GM21447 (cell line): ENCODE measurements at regions not wholly inside any gene's neighbourhood (a gene's known extent, or its start where the extent isn't known, plus 50 kb on each side); places are given as distances from the start of the nearest gene placed in this dataset.
"Not testable (repeated sequence)": the region's sequence is repeated elsewhere in the genome, so short reads cannot be mapped to it uniquely, and the experiment has no call there.

Experiments used
- ATAC-seq: cut with Tn5 transposase; IDR thresholded peaks from one replicate; pipeline ENCODE4 v1.9.1; 2021; ENCODE audit not compliant: unreplicated experiment

DNA sequence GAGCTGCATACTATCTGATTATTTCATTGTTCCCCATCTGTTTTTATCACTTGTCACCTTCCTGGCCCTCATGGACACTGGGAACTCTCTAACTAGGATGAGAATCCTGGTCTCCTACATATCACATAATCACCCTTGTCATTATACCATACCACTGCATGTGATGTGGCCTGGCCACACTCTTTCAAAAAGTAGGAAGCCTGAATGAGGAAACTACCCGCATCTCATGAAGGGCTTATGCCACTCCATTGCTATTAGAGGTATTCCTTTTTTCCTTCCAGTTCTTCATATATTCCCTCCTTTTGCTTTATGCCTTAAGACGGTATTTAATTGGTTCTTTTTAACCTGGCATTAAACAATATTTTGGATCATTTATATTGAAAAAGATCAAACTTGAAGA is 1341.4 kb upstream of the NUDT12 start:
- ATAC-seq: no peak

DNA sequence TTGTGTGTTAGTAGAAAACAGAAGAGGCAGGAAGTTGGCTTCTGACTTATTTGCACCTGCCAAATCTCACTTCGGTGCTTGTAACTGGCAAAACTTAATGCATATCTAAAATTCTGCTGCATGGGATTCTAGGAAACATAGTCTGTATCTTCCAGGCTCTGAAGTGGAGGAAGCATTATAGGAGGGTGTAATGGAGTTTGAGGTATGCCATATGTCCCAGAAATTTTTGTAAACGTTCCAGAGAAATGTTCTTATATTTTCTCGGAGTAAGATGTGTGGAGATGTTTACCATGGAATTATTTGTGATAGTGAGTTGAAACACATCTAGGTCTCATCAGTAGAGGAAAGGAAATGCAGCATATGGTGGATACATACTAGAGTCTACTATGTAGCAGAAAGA is 1329.0 kb upstream of the NUDT12 start:
- no peak for ATAC-seq

GRCh38 chr5:104890767-104891166 is 1328.2 kb upstream of the NUDT12 start:
- no peak for ATAC-seq

GRCh38 chr5:104859437-104859836 is 1296.8 kb upstream of the NUDT12 start:
- no peak for ATAC-seq

DNA sequence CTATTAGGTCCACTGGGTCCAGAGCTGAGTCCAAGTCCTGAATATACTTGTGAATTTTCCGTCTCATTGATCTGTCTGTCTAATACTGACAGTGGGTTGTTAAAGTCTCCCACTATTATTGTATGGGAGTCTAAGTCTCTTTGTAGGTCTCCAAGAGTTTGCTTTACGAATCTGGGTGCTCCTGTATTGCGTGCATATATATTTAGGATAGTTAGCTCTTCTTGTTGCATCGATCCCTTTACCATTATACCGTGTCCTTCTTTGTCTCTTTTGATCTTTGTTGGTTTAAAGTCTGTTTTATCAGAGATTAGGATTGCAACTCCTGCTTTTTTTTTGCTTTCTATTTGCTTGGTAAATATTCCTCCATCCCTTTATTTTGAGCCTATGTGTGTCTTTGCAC is 1289.5 kb upstream of the NUDT12 start:
- ATAC-seq: not testable (repeated sequence)

DNA sequence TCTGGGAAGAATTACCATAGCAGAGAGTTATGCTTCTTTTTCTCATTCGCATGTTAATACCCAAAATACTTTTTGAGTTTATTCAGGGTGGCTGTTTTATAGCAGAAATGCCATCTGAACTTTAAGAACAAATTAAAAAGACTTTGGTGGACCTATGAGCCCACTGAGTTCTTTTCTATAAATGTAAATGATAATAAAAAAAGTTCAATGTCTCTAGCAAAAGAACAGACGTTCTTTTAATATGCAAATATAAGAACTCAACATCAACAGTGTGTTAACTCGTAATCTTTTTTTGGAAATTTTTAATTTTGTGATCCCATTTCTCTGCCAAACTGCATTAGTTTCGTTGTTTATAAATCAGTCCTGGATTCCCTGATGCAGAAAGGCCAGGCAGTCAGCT is 1283.0 kb upstream of the NUDT12 start:
- no peak for ATAC-seq

GRCh38 chr5:104843822-104844221 is 1281.2 kb upstream of the NUDT12 start:
- ATAC-seq: no peak

DNA sequence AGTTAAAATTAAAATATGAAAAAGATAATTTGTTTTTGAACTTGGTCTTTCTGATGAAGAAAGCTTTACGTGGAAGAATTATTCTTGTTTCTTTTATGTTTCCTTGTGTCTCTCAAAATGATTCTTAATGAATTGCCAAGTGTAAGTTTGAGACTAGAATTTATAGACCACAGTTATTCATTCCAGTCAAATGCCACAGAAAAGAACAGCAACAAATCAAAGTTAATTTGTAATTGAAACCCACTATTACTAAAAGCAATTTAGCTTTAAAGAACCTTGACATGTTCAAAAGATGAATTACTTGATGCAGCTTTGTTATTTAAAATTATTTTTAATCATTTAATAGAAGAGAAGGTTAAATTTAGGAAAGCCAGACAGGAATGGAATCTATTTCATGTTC is 1277.7 kb upstream of the NUDT12 start:
- ATAC-seq: no peak

DNA sequence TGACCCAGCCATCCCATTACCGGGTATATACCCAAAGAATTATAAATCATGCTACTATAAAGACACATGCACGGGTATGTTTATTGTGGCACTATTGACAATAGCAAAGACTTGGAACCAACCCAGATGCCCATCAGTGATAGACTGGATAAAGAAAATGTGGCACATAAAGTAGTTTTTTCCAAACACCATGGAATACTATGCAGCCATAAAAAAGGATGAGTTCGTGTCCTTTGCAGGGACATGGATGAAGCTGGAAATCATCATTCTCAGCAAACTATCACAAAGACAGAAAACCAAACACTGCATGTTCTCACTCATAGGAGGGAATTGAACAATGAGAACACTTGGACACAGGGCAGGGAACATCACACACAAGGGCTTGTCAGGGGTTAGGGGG is 1268.9 kb upstream of the NUDT12 start:
- not testable (repeated sequence) for ATAC-seq

DNA sequence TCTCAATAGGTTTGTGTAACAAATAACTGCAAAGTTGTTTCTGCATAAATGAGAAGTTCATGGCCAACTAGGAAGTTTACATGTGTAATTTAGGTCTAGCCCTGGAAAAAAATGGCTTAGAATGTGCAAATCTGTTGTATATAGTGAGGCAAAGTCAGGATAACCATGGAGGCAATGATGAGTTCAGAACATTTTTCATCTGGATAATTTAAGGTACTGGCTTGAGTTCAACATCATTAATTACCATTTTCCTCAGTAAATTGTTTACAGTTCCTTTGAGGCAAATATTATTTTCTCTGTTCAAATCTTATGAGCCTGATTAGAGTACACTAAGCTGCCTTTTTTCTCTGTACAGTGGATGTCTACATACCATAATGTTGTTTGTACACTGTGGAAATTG is 1259.0 kb upstream of the NUDT12 start:
- ATAC-seq: no peak

GRCh38 chr5:104817127-104817526 is 1254.5 kb upstream of the NUDT12 start:
- no peak for ATAC-seq

DNA sequence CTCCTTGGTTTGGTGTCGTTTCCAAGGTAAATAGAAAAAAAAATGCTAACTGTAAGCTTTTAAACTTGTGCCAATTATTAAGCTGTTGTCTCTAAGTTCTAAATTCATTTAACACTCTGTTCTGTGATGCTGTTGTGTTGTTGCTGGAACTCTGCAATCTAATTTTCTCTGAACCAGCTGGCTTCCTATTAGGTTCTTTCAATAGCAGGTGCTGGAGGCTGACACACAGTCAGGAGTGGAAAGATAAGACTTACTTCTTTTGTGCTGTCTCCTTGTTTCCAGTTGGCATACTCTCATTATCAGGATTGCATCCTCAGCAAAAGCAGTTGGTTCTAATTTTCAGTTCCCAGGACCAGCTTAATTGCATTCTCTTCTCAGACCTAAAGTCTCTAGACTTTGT is 1252.6 kb upstream of the NUDT12 start:
- ATAC-seq: no peak

- no peak for ATAC-seq
These were observed 1238.0 kb upstream of the NUDT12 start for GRCh38 chr5:104800440-104801048.

DNA sequence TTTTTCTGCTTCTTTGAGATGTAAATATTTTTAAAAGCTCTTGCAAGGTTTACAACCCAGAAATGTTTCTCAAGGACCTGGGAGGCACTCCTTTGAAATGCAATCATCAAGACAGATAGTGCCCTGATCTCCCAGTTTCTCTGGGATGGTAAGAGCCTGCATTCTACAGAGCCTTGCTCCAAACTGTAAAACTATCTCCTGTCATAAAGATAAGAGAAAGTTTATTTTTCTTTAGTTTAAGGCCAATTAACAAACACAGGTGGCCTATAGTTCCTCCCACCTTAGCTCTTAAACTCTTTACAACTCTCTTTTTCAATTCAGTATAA is 1231.1 kb upstream of the NUDT12 start:
- ATAC-seq: no peak

DNA sequence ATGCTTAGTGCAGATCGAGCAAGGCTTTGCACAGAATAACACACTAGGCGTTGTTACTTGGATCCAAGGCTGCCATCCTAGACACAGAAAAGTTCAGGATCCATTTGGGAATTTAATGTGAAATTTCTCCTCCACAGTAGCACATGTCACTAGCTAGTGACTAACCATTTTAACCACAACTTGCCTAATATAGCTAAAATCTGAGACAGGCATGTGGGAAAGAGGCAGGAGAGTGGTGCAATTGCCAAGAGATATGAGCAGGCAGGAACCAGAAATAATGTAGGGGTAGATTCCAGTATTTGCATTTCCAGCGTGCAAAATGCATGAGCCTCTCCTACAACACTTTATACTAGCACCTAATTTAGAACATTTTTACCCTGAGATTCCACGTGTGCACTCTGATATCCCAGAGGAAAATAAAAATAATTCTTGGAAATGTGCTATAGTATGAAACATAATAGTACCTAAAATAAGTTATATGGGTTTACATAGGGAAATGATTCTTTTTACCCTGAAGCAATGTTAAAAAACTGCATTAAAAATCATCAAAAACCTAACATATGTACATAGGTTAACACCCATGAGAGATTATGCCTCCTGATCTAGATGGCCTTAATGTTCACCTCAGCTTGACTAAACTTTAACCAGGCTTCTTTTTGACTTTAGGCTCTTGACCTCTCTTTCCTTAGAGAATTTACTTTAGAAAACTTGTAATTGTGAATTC is 1230.6 kb upstream of the NUDT12 start:
- ATAC-seq: no peak

GRCh38 chr5:104789366-104789765 is 1226.8 kb upstream of the NUDT12 start:
- no peak for ATAC-seq

GRCh38 chr5:104785097-104785496 is 1222.5 kb upstream of the NUDT12 start:
- ATAC-seq: no peak

DNA sequence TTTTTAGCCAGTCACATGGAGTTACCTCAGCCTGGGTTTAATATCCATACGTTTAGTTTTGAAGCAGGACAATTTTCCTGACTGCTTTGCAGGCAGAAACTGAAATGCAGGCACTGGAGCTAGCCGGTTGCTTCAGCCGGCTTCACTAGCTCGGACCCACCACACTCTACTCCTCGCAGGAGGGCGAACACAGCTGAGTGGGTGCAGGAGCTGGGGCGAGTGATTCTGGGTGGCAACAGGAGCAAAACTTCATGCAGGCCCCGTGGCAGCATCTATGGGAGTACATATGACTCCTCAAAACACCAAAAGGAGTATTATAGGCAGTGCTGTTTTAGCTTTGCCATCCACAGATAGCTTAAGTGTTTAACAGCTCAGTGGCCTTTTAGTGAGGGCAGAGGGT is 1211.8 kb upstream of the NUDT12 start:
- ATAC-seq: no peak

- ATAC-seq: no peak
These were observed 1201.6 kb upstream of the NUDT12 start for GRCh38 chr5:104764197-104764596.

GRCh38 chr5:104763216-104763615 is 1200.6 kb upstream of the NUDT12 start:
- no peak for ATAC-seq

DNA sequence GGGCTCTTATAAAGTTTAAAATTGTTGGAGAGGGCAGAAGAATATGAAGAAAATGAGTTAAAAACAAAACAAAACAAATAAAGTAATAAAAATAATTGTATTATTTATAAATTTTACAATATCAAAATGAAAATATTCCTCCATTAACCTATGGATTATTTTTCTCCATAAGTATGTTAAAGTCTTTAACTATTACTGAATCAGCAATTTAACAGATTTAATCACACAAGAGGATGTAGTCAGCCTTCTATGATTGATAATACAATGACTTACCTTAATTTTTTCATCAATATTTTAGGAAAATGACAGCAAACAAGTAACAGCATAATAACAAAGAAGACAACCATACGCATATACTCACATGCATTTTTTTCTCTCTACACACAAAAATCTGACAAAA is 1195.3 kb upstream of the NUDT12 start:
- ATAC-seq: no peak

DNA sequence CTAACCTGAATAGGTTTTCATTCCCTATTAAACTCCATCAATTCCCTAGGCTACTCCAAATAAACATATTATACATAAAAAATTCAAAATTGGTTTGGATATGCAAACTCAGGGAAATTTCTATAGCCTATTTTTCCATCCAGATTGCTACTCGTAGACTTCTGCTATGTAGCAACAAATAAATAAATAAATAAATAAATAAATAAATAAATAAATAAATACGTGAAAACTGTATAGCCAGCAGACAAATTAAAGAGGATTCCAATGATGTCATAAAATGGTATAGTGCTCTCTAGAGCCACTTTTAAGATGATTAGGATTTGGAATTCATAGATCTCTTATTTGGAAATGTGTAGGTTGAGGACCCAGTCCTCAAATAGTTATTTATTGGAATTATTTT is 1193.2 kb upstream of the NUDT12 start:
- ATAC-seq: no peak
